Ammon's horn (tissue), 1 donor: ENCODE measurements at regions not wholly inside any gene's neighbourhood (a gene's known extent, or its start where the extent isn't known, plus 50 kb on each side); places are given as distances from the start of the nearest gene placed in this dataset.
A peak's percentile ranks its signal among the peaks of the same experiment; 100 is the strongest.
"Not testable (repeated sequence)": the region's sequence is repeated elsewhere in the genome, so short reads cannot be mapped to it uniquely, and the experiment has no call there.

ENCODE experiments used
- DNase-seq: peaks from one replicate; pipeline ENCODE4 v3.0.0-alpha.2; 2016; ENCODE audit warnings: low spot score

- not testable (repeated sequence) for DNase-seq
Observed at GRCh38 chr16:18152832-18153231, 183.7 kb downstream of the NPIPA8 start.

- not testable (repeated sequence) for DNase-seq
Observed at GRCh38 chr16:18148132-18148531, 188.4 kb downstream of the NPIPA8 start.

- not testable (repeated sequence) for DNase-seq
Observed at GRCh38 chr16:18146601-18147142, 189.9 kb downstream of the NPIPA8 start.

- not testable (repeated sequence) for DNase-seq
Observed at GRCh38 chr16:18142066-18142465, 194.5 kb downstream of the NPIPA8 start.

GRCh38 chr16:18136288-18136687 lies 200.2 kb downstream of the NPIPA8 start:
- not testable (repeated sequence) for DNase-seq

- not testable (repeated sequence) for DNase-seq
Observed at GRCh38 chr16:18135024-18135423, 201.5 kb downstream of the NPIPA8 start.

- DNase-seq: not testable (repeated sequence)
Observed at GRCh38 chr16:18131587-18131986, 204.9 kb downstream of the NPIPA8 start.

GRCh38 chr16:18130478-18131120 lies 205.9 kb downstream of the NPIPA8 start:
- DNase-seq: not testable (repeated sequence)

GRCh38 chr16:18127033-18127432 lies 209.5 kb downstream of the NPIPA8 start:
- not testable (repeated sequence) for DNase-seq

- DNase-seq: not testable (repeated sequence)
Observed at GRCh38 chr16:18119092-18119491, 217.4 kb downstream of the NPIPA8 start.

- not testable (repeated sequence) for DNase-seq
Observed at GRCh38 chr16:18118684-18119083, 217.9 kb downstream of the NPIPA8 start.

GRCh38 chr16:18118071-18118470 lies 218.5 kb downstream of the NPIPA8 start:
- peak; percentile 1 for DNase-seq

- DNase-seq: not testable (repeated sequence)
Observed at GRCh38 chr16:18104412-18104811, 232.1 kb downstream of the NPIPA8 start.

GRCh38 chr16:18101077-18101476 lies 235.5 kb downstream of the NPIPA8 start:
- not testable (repeated sequence) for DNase-seq

- not testable (repeated sequence) for DNase-seq
Observed at GRCh38 chr16:18092605-18093004, 243.9 kb downstream of the NPIPA8 start.

- not testable (repeated sequence) for DNase-seq
Observed at GRCh38 chr16:18080658-18081363, 255.7 kb downstream of the NPIPA8 start.

GRCh38 chr16:18077910-18078309 lies 258.6 kb downstream of the NPIPA8 start:
- DNase-seq: not testable (repeated sequence)

GRCh38 chr16:18072161-18072560 lies 264.4 kb downstream of the NPIPA8 start:
- DNase-seq: no peak

- DNase-seq: no peak
Observed at GRCh38 chr16:18069683-18070082, 266.9 kb downstream of the NPIPA8 start.

GRCh38 chr16:18068477-18068876 lies 268.1 kb downstream of the NPIPA8 start:
- no peak for DNase-seq

- no peak for DNase-seq
Observed at GRCh38 chr16:18062713-18063112, 273.8 kb downstream of the NPIPA8 start.

GRCh38 chr16:18060351-18060750 lies 276.2 kb downstream of the NPIPA8 start:
- DNase-seq: no peak

- DNase-seq: no peak
Observed at GRCh38 chr16:18059577-18059976, 277.0 kb downstream of the NPIPA8 start.
